OCI-LY1 (cell line): ENCODE measurements at regions not wholly inside any gene's neighbourhood (a gene's known extent, or its start where the extent isn't known, plus 50 kb on each side); places are given as distances from the start of the nearest gene placed in this dataset.

Source experiments
- H2AFZ ChIP-seq: fragments of 200-600 bp; sonication (generic), shearing (Covaris generic); 2 replicates; pipeline ENCODE4 v1.6.0; 2014; ENCODE audit warnings: antibody characterized with exemption, mild to moderate bottlenecking, low read length
- H3F3A ChIP-seq: fragments of 200-600 bp; sonication (generic), shearing (Covaris generic); 2 replicates; pipeline ENCODE4 v1.6.0; 2014; ENCODE audit warnings: mild to moderate bottlenecking, antibody characterized with exemption, low read length, moderate library complexity; ENCODE audit not compliant: insufficient read depth
- H3K27ac ChIP-seq: fragments of 200-600 bp; sonication (generic); 2 replicates; pipeline ENCODE4 v1.5.1; 2014; ENCODE audit warnings: low read length, mixed run types, mild to moderate bottlenecking, low read depth; ENCODE audit not compliant: poor library complexity, severe bottlenecking
- H3K27me3 ChIP-seq: fragments of 200-600 bp; sonication (generic); 2 replicates; pipeline ENCODE4 v1.6.0; 2014; ENCODE audit warnings: antibody characterized with exemption, mild to moderate bottlenecking, low read length, moderate library complexity; ENCODE audit not compliant: insufficient read depth
- H3K36me3 ChIP-seq: fragments of 200-600 bp; sonication (generic); 2 replicates; pipeline ENCODE4 v1.6.1; 2014; ENCODE audit warnings: mild to moderate bottlenecking, antibody characterized with exemption, low read length, moderate library complexity, mixed read lengths; ENCODE audit not compliant: insufficient read depth
- H3K4me1 ChIP-seq: fragments of 200-600 bp; sonication (generic); 2 replicates; pipeline ENCODE4 v1.5.1; 2014; ENCODE audit warnings: mild to moderate bottlenecking, low read length, moderate library complexity; ENCODE audit not compliant: insufficient read depth, severe bottlenecking
- H3K4me2 ChIP-seq: fragments of 200-600 bp; sonication (generic), shearing (Covaris generic); 2 replicates; pipeline ENCODE4 v1.6.1; 2014; ENCODE audit warnings: low read length
- H3K4me3 ChIP-seq: fragments of 200-600 bp; sonication (generic); 2 replicates; pipeline ENCODE4 v1.5.1; 2014; ENCODE audit warnings: low read length, low read depth, mild to moderate bottlenecking, mixed read lengths; ENCODE audit not compliant: poor library complexity, severe bottlenecking
- H3K79me2 ChIP-seq: fragments of 200-600 bp; shearing (Covaris generic); 2 replicates; pipeline ENCODE4 v1.6.1; 2016; ENCODE audit warnings: mixed run types, low read length, mixed read lengths; ENCODE audit not compliant: insufficient read depth
- H3K9ac ChIP-seq: fragments of 200-600 bp; sonication (generic), shearing (Covaris generic); 2 replicates; pipeline ENCODE4 v1.6.1; 2014; ENCODE audit warnings: mild to moderate bottlenecking, low read length, mixed read lengths
- H3K9me2 ChIP-seq: fragments of 200-600 bp; sonication (generic), shearing (Covaris generic); 2 replicates; pipeline ENCODE4 v1.6.1; 2014; ENCODE audit warnings: low read depth, mild to moderate bottlenecking, low read length, mixed read lengths
- H3K9me3 ChIP-seq: fragments of 200-600 bp; shearing (Covaris generic); 2 replicates; pipeline ENCODE4 v1.6.1; 2014; ENCODE audit warnings: low read length, mixed read lengths
- H4K20me1 ChIP-seq: fragments of 200-600 bp; sonication (generic), shearing (Covaris generic); 2 replicates; pipeline ENCODE4 v1.6.0; 2016; ENCODE audit warnings: mild to moderate bottlenecking, low read length; ENCODE audit not compliant: insufficient read depth
- CTCF ChIP-seq: fragments of 200-600 bp; sonication (generic), shearing (Covaris generic); IDR thresholded peaks from 2 replicates; pipeline ENCODE4 v1.5.1; 2017; ENCODE audit warnings: mild to moderate bottlenecking, antibody characterized with exemption, low read length, moderate library complexity, mixed read lengths
- EZH2 ChIP-seq: fragments of 200-600 bp; sonication (generic), shearing (Covaris generic); IDR thresholded peaks from 2 replicates; pipeline ENCODE4 v1.8.0; 2017; ENCODE audit warnings: borderline replicate concordance, mixed run types, mild to moderate bottlenecking, antibody characterized with exemption, low read length, moderate library complexity, mixed read lengths

GRCh38 chr4:62135565-62136156, 935.5 kb downstream of the ADGRL3 start:
- Histone ChIP-seq H3K79me2 (no peaks in the 10 kb centered on the region), H3K4me1 (no peaks in the 10 kb centered on the region), H2AFZ (no peak overlapping the region), H3K27ac (no peak overlapping the region), H3K4me2 (no peak overlapping the region), H3K27me3 (no peaks in the 10 kb centered on the region), H3K9me2 (no peaks in the 10 kb centered on the region), H3K9ac (no peak overlapping the region), H3K36me3 (no peaks in the 10 kb centered on the region), H3K4me3 (no peak overlapping the region), H3K9me3 (no peaks in the 10 kb centered on the region; the same call in 1 of the 2 replicates), H3F3A (no peaks in the 10 kb centered on the region), H4K20me1 (no peaks in the 10 kb centered on the region)
- TF ChIP-seq CTCF = no peak
- no peak for TF ChIP-seq EZH2

GRCh38 chr4:62133977-62134376, 933.9 kb downstream of the ADGRL3 start:
- Histone ChIP-seq H3K79me2 (no peaks in the 10 kb centered on the region), H3K9me3 (no peaks in the 10 kb centered on the region; the same call in 1 of the 2 replicates), H2AFZ (no peak overlapping the region), H3K4me2 (no peak overlapping the region), H4K20me1 (no peaks in the 10 kb centered on the region), H3F3A (no peaks in the 10 kb centered on the region), H3K4me1 (no peaks in the 10 kb centered on the region), H3K36me3 (no peaks in the 10 kb centered on the region), H3K9ac (no peak overlapping the region), H3K27me3 (no peaks in the 10 kb centered on the region), H3K4me3 (no peak overlapping the region), H3K27ac (no peak overlapping the region), H3K9me2 (no peaks in the 10 kb centered on the region)
- no peak for TF ChIP-seq EZH2
- TF ChIP-seq CTCF = no peak

- H3K27ac ChIP-seq = no peak overlapping the region
- H4K20me1 ChIP-seq = no peaks in the 10 kb centered on the region
- no peaks in the 10 kb centered on the region for H3K36me3 ChIP-seq
- H3K4me2 ChIP-seq = no peak overlapping the region
- H3K4me1 ChIP-seq = no peaks in the 10 kb centered on the region
- no peak overlapping the region for H3K4me3 ChIP-seq
- H3K9me3 ChIP-seq = no peaks in the 10 kb centered on the region; the same call in 1 of the 2 replicates
- H2AFZ ChIP-seq = no peak overlapping the region
- no peaks in the 10 kb centered on the region for H3F3A ChIP-seq
- no peaks in the 10 kb centered on the region for H3K27me3 ChIP-seq
- H3K9ac ChIP-seq = no peak overlapping the region
- H3K79me2 ChIP-seq = no peaks in the 10 kb centered on the region
- TF ChIP-seq EZH2 = no peak
- TF ChIP-seq CTCF = no peak
- no peaks in the 10 kb centered on the region for H3K9me2 ChIP-seq
These were observed 933.2 kb downstream of the ADGRL3 start for GRCh38 chr4:62133101-62133897.
